AG04450 (cell line): ENCODE measurements at regions not wholly inside any gene's neighbourhood (a gene's known extent, or its start where the extent isn't known, plus 50 kb on each side); places are given as distances from the start of the nearest gene placed in this dataset.
A peak's percentile ranks its signal among the peaks of the same experiment; 100 is the strongest.

Source experiments
- CTCF ChIA-PET: fragments of 300-600, 350-600 bp; formaldehyde crosslinking; extraction: SDS; loops from one replicate; lab custom pipeline; 2022; ENCODE audit warnings: antibody characterized with exemption, inconsistent platforms; lab: Charles Lee
- POLR2A ChIA-PET: fragments of 350-600 bp; formaldehyde crosslinking; extraction: SDS; loops from one replicate; lab custom pipeline; 2021; ENCODE audit warnings: antibody characterized with exemption, inconsistent platforms; lab: Yijun Ruan, JAX
- DNase-seq: peaks from one replicate; pipeline ENCODE4 v3.0.0-alpha.2; 2011; ENCODE audit warnings: low read depth, low spot score
- H3K27ac ChIP-seq: one replicate; pipeline ENCODE4 v1.5.1; 2012; ENCODE audit warnings: low read depth, low read length, control low read depth
- H3K27me3 ChIP-seq: one replicate; pipeline ENCODE4 v1.6.0; 2012; ENCODE audit warnings: low read length; ENCODE audit not compliant: control insufficient read depth, insufficient read depth
- H3K4me3 ChIP-seq: 2 replicates; pipeline ENCODE4 v1.5.1; 2011; ENCODE audit warnings: mild to moderate bottlenecking, low read depth, low read length, control low read depth
- H3K9me3 ChIP-seq: 2 replicates; pipeline ENCODE4 v1.5.1; 2012; ENCODE audit warnings: low read length; ENCODE audit not compliant: control insufficient read depth, insufficient read depth
- TF ChIP-seq, protein P1 (sequence below): IDR thresholded peaks from 2 replicates; pipeline ENCODE4 v1.5.1; 2011; ENCODE audit warnings: low read depth, low read length, control low read depth, inconsistent platforms

- Histone ChIP-seq H3K27me3 (no peaks in the 10 kb centered on the region), H3K4me3 (no peak overlapping the region), H3K9me3 (no peaks in the 10 kb centered on the region), H3K27ac (no peak overlapping the region)
- POLR2A ChIA-PET: no interaction called here
- TF ChIP-seq, protein P1, sequence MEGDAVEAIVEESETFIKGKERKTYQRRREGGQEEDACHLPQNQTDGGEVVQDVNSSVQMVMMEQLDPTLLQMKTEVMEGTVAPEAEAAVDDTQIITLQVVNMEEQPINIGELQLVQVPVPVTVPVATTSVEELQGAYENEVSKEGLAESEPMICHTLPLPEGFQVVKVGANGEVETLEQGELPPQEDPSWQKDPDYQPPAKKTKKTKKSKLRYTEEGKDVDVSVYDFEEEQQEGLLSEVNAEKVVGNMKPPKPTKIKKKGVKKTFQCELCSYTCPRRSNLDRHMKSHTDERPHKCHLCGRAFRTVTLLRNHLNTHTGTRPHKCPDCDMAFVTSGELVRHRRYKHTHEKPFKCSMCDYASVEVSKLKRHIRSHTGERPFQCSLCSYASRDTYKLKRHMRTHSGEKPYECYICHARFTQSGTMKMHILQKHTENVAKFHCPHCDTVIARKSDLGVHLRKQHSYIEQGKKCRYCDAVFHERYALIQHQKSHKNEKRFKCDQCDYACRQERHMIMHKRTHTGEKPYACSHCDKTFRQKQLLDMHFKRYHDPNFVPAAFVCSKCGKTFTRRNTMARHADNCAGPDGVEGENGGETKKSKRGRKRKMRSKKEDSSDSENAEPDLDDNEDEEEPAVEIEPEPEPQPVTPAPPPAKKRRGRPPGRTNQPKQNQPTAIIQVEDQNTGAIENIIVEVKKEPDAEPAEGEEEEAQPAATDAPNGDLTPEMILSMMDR: no peak
- CTCF ChIA-PET: no interaction called here
- no peak for DNase-seq
Measured at GRCh38 chr17:34527908-34528470, 51.4 kb upstream of the TMEM132E start.

- Histone ChIP-seq H3K4me3 (no peak overlapping the region), H3K9me3 (no peaks in the 10 kb centered on the region), H3K27me3 (no peaks in the 10 kb centered on the region), H3K27ac (no peak overlapping the region)
- TF ChIP-seq, protein P1: no peak
- CTCF ChIA-PET: no interaction called here
- DNase-seq: no peak
- POLR2A ChIA-PET: no interaction called here
Measured at GRCh38 chr17:34527136-34527907, 52.1 kb upstream of the TMEM132E start.

DNA sequence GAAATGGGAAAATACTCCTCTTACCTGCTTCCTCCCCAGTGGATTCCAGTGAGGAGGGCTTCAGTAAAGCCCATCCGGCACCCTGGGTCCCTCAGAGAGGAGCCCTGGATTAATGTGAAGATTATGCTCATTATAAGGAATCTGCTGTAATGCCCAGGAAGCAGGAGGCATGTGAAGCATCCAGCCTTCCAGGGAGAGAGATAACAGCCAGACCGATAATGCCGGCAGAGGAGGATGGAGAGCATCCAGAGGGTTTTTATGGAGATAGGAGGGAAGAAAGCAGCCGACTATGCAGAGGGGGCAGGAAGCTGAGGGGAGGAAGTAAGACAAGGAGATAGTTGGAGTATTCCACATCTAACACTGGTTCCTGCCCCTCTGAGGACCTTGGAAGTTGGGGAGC lies 53.7 kb upstream of the TMEM132E start:
- H3K4me3 ChIP-seq: no peak overlapping the region
- no peak for DNase-seq
- ChIA-PET POLR2A (no interaction called here), CTCF (no interaction called here)
- no peak overlapping the region for H3K27ac ChIP-seq
- no peaks in the 10 kb centered on the region for H3K9me3 ChIP-seq
- no peaks in the 10 kb centered on the region for H3K27me3 ChIP-seq
- TF ChIP-seq, protein P1: no peak

GRCh38 chr17:34521955-34522354 lies 57.4 kb upstream of the TMEM132E start:
- CTCF ChIA-PET: interaction anchor here (1.0 kb wide), 1 partner anchor 20 kb away, joined by 3 read pairs; no protein-coding TSS in a partner anchor
- no peak overlapping the region for H3K4me3 ChIP-seq
- no peaks in the 10 kb centered on the region for H3K27me3 ChIP-seq
- H3K27ac ChIP-seq: no peak overlapping the region
- no peak for DNase-seq
- POLR2A ChIA-PET: no interaction called here
- TF ChIP-seq, protein P1: no peak
- no peaks in the 10 kb centered on the region for H3K9me3 ChIP-seq

- CTCF ChIA-PET: no interaction called here
- Histone ChIP-seq H3K27ac (no peak overlapping the region), H3K4me3 (no peak overlapping the region), H3K9me3 (no peaks in the 10 kb centered on the region), H3K27me3 (peaks cover 2% of the 10 kb centered on the region)
- DNase-seq: no peak
- TF ChIP-seq, protein P1: peak; percentile 27; the same call in 1 of the 2 replicates
- POLR2A ChIA-PET: no interaction called here
Measured at GRCh38 chr17:34519282-34519681, 60.1 kb upstream of the TMEM132E start.
